H1 (cell line): ENCODE measurements at regions not wholly inside any gene's neighbourhood (a gene's known extent, or its start where the extent isn't known, plus 50 kb on each side); places are given as distances from the start of the nearest gene placed in this dataset.

ENCODE experiments used
- BCL11A ChIP-seq, 2 experiments: IDR thresholded peaks; one replicate each; pipeline ENCODE4 v1.6.1; 2011; ENCODE audit warnings: low read depth in 2 of 2, low read length in 2 of 2, mild to moderate bottlenecking in 2 of 2
- CBX8 ChIP-seq: fragments of 300-800, 300-1000 bp; sonication (generic); IDR thresholded peaks from 2 replicates; pipeline ENCODE4 v1.7.1; 2016; ENCODE audit warnings: low read depth, low read length, borderline replicate concordance
- FOSL1 ChIP-seq: IDR thresholded peaks from 2 replicates; pipeline ENCODE4 v1.6.1; 2011; ENCODE audit warnings: mild to moderate bottlenecking, low read depth, low read length, moderate library complexity; ENCODE audit not compliant: insufficient read depth
- TAF1 ChIP-seq: IDR thresholded peaks from 2 replicates; pipeline ENCODE4 v1.6.1; 2011; ENCODE audit warnings: mild to moderate bottlenecking, low read depth, low read length
- TBP ChIP-seq: IDR thresholded peaks from 2 replicates; pipeline ENCODE4 v1.6.1; 2011; ENCODE audit warnings: low read depth, low read length, improper control_type of control experiment
- TF ChIP-seq, protein P1 (sequence below): fragments of 300-600 bp; sonication (generic); IDR thresholded peaks from 2 replicates; pipeline ENCODE4 v1.7.1; 2012; ENCODE audit warnings: low read length, moderate library complexity, mild to moderate bottlenecking, inconsistent platforms; ENCODE audit not compliant: insufficient replicate concordance
- TF ChIP-seq, protein P2 (sequence below): IDR thresholded peaks from 2 replicates; pipeline ENCODE4 v1.6.1; 2012; ENCODE audit warnings: low read length, inconsistent platforms

- TF ChIP-seq, protein P1, sequence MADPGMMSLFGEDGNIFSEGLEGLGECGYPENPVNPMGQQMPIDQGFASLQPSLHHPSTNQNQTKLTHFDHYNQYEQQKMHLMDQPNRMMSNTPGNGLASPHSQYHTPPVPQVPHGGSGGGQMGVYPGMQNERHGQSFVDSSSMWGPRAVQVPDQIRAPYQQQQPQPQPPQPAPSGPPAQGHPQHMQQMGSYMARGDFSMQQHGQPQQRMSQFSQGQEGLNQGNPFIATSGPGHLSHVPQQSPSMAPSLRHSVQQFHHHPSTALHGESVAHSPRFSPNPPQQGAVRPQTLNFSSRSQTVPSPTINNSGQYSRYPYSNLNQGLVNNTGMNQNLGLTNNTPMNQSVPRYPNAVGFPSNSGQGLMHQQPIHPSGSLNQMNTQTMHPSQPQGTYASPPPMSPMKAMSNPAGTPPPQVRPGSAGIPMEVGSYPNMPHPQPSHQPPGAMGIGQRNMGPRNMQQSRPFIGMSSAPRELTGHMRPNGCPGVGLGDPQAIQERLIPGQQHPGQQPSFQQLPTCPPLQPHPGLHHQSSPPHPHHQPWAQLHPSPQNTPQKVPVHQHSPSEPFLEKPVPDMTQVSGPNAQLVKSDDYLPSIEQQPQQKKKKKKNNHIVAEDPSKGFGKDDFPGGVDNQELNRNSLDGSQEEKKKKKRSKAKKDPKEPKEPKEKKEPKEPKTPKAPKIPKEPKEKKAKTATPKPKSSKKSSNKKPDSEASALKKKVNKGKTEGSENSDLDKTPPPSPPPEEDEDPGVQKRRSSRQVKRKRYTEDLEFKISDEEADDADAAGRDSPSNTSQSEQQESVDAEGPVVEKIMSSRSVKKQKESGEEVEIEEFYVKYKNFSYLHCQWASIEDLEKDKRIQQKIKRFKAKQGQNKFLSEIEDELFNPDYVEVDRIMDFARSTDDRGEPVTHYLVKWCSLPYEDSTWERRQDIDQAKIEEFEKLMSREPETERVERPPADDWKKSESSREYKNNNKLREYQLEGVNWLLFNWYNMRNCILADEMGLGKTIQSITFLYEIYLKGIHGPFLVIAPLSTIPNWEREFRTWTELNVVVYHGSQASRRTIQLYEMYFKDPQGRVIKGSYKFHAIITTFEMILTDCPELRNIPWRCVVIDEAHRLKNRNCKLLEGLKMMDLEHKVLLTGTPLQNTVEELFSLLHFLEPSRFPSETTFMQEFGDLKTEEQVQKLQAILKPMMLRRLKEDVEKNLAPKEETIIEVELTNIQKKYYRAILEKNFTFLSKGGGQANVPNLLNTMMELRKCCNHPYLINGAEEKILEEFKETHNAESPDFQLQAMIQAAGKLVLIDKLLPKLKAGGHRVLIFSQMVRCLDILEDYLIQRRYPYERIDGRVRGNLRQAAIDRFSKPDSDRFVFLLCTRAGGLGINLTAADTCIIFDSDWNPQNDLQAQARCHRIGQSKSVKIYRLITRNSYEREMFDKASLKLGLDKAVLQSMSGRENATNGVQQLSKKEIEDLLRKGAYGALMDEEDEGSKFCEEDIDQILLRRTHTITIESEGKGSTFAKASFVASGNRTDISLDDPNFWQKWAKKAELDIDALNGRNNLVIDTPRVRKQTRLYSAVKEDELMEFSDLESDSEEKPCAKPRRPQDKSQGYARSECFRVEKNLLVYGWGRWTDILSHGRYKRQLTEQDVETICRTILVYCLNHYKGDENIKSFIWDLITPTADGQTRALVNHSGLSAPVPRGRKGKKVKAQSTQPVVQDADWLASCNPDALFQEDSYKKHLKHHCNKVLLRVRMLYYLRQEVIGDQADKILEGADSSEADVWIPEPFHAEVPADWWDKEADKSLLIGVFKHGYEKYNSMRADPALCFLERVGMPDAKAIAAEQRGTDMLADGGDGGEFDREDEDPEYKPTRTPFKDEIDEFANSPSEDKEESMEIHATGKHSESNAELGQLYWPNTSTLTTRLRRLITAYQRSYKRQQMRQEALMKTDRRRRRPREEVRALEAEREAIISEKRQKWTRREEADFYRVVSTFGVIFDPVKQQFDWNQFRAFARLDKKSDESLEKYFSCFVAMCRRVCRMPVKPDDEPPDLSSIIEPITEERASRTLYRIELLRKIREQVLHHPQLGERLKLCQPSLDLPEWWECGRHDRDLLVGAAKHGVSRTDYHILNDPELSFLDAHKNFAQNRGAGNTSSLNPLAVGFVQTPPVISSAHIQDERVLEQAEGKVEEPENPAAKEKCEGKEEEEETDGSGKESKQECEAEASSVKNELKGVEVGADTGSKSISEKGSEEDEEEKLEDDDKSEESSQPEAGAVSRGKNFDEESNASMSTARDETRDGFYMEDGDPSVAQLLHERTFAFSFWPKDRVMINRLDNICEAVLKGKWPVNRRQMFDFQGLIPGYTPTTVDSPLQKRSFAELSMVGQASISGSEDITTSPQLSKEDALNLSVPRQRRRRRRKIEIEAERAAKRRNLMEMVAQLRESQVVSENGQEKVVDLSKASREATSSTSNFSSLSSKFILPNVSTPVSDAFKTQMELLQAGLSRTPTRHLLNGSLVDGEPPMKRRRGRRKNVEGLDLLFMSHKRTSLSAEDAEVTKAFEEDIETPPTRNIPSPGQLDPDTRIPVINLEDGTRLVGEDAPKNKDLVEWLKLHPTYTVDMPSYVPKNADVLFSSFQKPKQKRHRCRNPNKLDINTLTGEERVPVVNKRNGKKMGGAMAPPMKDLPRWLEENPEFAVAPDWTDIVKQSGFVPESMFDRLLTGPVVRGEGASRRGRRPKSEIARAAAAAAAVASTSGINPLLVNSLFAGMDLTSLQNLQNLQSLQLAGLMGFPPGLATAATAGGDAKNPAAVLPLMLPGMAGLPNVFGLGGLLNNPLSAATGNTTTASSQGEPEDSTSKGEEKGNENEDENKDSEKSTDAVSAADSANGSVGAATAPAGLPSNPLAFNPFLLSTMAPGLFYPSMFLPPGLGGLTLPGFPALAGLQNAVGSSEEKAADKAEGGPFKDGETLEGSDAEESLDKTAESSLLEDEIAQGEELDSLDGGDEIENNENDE: no peak
- TF ChIP-seq TAF1: no peak
- TF ChIP-seq BCL11A (IDR thresholded peaks at IDR 0.05; ENCODE audit: low read depth in 2 of 2, low read length in 2 of 2): no peak
- no peak for TF ChIP-seq FOSL1
- no peak for TF ChIP-seq CBX8
- TF ChIP-seq TBP: no peak
- TF ChIP-seq, protein P2, sequence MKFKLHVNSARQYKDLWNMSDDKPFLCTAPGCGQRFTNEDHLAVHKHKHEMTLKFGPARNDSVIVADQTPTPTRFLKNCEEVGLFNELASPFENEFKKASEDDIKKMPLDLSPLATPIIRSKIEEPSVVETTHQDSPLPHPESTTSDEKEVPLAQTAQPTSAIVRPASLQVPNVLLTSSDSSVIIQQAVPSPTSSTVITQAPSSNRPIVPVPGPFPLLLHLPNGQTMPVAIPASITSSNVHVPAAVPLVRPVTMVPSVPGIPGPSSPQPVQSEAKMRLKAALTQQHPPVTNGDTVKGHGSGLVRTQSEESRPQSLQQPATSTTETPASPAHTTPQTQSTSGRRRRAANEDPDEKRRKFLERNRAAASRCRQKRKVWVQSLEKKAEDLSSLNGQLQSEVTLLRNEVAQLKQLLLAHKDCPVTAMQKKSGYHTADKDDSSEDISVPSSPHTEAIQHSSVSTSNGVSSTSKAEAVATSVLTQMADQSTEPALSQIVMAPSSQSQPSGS: no peak
Observed at GRCh38 chr22:47678048-47678447, 915.6 kb downstream of the TBC1D22A start (continued).
